ENCODE measurements at regions not wholly inside any gene's neighbourhood (a gene's known extent, or its start where the extent isn't known, plus 50 kb on each side); places are given as distances from the start of the nearest gene placed in this dataset.

DNA sequence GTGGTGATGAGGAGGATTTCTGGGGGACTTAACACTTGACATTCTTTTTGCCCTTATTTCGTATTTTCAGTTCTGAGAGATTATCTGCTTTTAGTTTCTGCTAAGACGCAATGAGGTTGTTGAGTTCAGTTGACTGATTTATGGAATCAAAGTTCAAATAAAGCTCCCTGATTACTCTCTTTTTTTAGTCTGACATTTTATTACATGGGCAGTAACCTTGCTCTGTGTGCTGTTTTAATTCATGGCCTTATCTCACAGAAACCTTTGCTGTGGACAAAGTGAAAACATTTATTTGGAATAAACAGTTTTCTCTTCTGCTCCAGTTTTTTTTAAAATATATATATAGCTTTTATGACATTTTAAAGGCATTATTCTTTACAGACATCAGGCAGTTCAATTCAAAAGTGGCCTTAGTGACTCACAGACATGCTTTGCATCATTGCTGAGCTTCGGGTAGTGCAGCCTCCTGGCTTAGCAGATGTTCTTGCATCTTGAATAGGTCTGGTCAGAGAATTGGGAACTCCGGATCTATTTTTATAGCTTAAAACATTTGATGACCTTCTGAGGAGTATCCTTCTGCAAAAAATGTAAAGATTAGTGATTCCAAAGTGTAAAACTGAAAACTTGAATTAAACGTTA lies 162.9 kb downstream of the FAM170A start:
- no peak for DNase-seq

DNA sequence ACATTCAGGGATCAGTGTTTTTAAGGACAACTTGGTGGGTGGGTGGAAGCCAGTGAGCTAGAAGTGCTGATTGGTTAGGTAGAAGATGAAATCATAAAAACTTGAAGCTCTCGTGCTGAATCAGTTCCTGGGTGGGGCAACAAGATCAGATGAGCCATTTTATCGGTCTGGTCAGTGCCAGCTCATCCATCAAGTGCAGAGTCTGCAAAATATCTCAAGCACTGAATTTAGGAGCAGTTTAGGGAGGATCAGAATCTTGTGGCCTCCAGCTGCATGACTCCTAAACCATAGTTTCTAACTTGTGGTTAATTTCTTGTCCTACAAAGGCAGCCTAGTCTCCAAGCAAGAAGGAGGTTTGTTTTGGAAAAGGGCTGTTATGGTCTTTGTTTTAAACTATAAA lies 166.4 kb downstream of the FAM170A start:
- DNase-seq: no peak

DNA sequence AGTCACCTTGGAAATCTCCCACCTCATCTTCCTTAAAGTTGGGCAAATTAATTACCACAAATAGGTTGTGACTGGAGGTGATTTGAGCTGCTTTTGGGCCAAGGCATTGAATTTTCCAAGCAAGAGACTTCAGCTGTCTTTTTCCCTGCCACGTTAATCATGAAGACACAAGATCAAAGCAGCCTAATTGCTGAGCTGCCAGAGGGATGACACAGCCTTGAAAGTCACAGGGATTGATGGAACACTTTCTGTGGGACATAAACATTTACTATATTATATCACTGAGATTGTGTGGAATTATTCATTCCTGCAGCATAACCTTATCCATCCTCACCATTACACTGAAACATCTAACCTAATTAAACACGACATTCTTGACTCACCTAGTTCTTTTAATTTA lies 172.2 kb downstream of the FAM170A start:
- no peak for DNase-seq

DNA sequence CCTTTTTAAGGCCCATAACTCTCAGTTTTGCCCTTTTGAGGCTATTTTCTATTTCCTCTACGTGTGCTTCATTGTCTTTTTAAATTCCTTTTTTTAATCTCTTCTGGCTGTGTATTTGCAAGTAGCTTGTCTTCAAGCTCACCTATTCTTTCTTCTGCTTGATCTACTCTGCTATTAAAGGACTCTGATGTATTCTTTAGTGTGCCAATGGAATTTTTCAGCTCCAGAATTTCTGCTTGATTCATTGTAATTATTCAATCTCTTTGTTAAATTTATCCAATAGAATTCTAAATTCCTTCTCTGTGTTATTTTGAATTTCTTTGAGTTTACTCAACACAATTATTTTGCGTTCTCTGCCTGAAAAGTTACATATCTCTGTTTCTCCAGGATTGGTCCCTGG lies 178.7 kb downstream of the FAM170A start:
- DNase-seq: no peak

DNA sequence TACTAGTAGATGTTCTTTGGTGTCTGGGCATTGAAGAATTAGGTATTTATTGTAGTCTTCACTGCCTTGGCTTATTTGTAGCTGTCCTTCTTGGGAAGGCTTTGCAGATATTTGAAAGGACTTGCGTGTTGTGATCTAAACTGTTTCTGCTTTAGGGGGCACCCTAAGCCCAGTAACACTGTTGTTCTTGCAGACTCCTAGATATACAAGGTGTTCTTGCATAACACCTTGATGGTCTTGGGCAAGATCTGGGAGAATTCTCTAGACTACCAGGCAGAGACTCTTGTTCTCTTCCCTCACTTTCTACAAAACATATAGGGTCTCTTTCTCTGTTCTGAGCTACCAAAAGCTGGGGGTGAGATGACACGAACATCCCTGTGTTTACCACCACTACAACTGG lies 179.1 kb downstream of the FAM170A start:
- no peak for DNase-seq

DNA sequence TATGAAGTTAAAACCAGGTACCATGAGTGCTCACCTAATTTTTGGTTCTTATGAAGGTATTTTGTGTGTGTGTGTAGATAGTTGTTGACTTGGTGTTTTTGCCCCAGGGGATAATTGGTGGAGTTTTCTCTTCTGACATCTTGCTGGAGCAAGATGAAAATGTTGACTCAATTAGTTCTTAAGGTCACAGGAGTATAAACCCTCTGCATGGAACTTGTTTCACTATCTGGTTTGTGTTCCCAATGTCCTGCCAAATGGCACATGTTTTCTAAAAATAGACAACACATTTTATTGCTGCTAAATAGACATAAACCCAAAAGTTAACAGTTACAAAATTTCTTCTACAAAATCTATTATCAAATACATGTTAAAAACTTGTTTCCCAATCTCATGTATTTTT lies 180.9 kb downstream of the FAM170A start:
- no peak for DNase-seq

DNA sequence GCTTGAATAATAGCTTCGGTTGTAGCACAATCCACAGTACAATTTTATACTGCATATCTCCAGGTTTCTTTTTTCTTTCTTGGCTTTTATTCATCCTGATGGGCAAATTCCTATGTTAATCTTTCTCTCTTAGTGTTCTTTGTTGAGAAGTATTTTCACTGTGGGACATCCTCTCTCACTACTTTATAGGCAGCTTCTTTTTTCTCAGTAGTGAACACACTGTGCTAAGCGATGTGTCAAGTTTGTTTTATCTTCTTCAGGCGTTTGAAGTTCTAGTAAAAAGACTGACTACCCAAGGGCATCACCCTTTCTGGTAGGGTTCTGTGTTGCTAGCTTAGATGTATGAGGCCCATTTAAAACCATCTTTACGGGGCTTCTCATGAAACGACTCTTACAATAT lies 182.1 kb downstream of the FAM170A start:
- no peak for DNase-seq

DNA sequence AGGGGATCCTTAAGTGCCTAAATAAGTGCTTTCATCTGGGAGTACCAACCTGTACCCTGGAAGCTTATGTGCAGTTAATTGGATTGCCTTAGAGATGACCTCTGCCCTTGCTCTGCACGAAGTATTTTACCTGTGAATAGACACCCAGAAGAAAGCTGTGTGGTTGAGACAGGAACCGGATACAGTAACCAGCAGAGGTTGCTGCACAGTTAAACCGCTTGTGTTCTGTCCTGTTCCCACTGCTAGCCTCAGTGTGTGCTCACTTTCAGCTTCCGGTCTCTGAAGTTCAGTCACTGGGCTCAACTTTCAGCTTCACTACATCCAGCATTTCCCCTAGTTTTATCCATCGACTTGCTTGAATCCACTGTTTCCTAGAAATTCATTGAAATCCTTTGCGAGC lies 185.3 kb downstream of the FAM170A start:
- DNase-seq: no peak

DNA sequence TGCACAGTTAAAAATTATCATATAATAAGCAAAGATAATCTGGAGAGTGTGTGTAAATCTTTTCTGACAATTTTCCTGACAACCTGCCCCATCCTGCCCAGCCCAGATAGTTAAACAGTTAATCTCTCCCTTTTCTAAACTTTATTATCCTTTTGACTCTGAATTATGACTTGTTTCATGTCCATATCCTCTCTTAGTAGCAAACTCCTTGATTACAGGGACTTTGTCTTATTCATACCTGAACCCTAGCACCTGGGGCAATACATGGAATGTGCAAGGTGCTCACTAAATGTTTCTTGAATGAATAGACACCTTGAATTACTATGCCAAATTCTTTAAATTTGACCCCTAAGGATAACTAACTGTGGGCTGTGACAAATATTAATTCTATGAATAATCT lies 186.7 kb downstream of the FAM170A start:
- DNase-seq: no peak

DNA sequence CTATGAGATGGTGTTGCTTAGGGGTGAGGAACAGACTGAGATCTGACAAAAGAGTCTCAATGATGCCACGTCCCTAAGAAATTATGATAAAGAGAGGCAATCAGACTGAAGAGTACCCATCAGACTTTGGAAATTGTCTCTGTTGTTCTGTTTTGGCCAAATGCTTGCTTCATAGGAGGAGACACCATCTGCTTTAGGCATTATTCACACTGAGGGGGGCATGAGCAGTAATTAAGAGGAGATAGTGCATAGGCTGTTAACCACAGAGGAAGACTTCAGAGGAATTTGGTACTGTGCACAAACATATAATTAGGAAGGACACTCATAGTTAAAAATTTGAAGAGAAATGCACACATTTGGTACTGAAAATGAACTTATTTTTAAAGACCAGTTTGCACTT lies 190.7 kb downstream of the FAM170A start:
- no peak for DNase-seq

DNA sequence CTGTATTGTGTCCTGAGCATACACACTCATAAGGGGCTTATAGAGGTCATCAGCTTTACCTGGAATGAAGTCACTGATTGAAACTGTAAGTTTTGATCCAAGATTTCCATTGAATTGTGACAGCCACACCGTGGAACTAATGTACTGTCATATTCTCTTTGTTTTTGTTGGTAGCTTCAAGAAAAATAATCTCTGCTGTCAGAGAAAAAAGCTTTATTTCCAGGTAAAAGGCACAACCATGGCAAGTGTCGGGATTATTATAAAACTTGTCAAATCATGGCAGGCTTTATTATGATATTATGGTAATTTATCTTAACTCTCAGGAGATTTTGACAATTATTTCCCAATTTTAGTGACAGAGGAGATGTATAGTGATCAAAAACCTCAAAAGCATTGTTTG lies 191.2 kb downstream of the FAM170A start:
- DNase-seq: no peak

DNA sequence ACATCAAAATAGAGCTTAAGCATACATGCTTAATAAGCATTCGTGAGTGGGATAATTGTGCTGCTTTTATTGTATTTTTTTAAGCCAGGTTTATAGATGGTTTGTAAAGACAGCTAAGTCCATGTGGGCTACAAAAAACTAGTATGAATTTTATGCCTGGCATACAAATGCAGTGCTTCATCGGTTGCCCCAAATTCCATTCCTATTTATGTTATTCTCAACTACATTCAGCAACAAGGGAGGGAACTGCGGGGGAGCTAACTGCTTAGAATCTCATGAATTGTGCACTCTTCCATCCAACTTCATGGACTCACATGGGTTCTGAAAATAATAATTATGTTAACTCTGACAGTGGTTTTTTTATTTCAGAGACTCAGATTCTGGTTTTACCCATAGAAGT lies 199.2 kb downstream of the FAM170A start:
- DNase-seq: no peak

DNA sequence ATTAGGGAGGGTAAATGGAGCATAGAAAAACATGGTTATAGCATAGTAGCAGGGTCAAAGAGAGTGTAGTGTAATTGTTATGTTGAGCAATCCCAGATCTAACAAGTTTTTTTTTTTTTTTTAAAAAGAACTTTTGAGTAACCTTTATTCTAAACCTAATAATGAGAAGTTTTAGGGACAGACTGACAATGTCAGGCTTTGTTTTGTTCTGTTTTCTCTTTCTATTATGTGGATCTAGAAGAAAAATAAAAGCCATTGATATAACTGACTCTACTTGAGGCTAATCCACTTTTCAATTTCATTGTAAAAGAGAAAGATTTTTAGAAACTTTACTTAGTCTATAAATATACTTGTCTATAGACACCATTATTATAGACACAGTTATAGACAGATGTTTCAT lies 200.0 kb downstream of the FAM170A start:
- DNase-seq: no peak

DNA sequence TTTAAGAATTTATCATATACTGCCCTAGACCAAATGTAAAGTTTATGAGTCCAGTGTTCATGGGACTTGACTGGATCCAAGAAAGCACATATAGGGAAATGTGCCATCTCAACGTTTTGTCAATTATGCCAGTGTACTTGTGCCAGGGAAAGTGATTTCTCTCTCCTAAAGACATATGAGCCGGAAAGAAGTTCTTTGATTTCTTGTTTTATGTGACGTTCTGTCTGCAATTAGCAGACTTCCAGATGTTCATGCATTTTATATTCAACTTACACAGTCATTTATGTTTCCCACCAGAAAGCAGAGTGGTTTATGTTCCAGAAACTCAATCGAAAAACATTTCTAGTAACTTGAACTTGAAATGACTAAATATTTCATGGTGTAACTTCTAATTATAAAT lies 203.8 kb downstream of the FAM170A start:
- DNase-seq: no peak

DNA sequence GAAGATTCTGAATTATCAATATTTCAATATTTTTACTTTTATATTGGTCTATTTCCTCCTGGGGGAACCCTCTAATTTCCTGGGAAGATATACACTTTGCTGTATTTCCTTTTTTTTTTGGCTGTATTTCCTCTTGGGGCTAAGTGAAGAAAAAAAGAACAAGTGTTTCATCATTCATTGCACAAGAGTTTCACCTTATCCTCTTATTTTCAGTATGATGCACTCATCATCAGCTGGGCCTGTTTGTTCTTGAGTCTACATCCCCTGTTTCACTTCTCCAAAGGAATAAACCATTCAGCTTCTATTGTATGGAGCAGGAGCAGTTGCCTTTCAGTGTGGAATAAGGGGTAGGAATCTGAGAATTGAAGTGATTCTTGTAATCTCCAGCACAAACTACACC lies 210.8 kb downstream of the FAM170A start:
- DNase-seq: no peak

DNA sequence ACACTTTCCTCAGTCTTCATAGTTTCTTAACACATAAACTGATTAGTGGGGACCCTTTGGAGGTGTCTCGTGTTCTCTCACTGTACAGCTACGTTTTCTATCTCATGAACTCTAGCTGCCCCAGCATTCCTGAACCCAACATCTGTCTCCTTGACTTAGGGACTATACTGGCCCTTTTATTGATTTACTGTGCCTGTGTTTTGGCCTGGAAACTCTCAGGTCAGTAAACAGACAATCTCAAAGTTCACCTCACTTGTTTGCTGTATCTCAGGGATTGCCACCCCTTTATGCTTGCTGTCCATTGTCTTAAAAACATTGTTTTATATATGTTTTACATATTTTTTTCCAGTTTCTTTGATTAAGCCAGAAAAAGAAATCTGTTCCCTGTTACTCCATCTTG lies 222.8 kb downstream of the FAM170A start:
- DNase-seq: no peak

DNA sequence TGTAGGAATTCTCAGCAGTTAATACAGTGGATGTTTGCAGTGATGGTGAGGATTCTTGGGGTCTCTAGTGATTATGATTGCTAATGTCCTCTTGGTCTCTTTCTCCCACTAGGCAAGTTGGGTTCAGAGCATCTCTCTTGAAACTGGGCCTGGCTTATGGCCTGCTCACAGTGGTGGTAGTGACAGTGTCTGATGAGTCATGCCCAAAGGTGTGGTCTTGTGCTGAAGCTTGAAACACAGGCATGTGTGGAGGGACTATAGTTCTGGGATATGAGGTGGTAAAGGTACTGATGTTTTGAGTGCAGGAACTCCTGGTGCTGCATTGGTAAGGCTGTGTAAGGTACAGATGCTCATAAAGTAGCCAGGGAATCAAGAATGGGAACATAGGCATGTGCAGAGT lies 231.1 kb downstream of the FAM170A start:
- DNase-seq: no peak

DNA sequence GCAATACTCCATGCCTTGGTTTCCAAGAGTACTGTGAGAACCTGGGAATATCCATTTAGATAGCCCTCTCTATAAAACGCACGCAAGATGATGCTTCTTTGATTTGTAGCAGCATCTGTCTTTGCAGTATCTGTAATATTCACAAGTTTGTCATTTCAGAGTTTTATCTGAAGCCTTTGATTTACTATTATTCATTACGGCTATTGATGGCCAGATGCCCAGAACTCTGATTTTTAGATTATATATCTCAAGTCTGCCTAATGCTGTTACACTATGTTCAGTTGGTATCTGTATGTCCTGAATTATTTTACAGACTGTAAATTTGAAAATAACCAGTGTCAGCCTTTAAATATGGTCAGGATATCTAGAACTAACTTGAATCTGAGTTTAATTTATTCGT lies 233.3 kb downstream of the FAM170A start:
- DNase-seq: no peak

DNA sequence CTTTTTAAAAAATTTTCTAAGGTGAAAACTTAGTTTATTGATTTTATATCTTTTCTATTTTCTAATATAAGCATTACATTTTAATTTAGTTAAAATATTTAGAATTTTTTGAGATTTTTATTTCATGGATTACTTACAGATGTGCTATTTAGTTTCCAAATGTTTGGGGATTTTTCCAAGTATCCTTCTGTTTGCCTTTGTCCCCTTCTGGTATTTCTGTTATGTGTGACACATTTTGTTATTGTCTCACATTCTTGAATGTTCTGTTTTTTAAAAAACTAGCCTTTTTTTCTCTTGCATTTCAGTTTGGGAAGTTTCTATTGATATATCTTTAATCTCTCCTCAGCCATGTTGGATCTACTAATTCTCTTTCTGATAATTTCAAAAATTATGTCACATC lies 234.9 kb downstream of the FAM170A start:
- no peak for DNase-seq

DNA sequence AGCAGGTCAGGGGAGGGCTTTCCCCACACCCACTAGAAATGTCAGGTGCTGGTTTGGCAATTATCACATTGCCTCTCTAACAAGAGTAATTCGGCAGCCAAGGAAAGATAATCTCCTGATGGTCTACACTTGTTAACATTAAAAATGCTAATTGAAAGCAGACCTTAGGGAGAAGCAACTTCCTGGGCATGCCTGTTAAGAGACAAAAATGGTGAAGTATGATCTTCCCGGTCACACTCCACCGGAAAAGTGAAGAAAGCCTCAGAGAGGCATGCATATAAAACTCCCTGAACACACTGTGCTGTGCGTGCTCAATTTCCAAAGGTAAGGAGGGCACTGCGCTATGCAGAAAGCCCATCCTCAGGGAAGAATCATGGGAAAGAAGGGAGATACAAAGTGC lies 244.3 kb downstream of the FAM170A start:
- no peak for DNase-seq

DNA sequence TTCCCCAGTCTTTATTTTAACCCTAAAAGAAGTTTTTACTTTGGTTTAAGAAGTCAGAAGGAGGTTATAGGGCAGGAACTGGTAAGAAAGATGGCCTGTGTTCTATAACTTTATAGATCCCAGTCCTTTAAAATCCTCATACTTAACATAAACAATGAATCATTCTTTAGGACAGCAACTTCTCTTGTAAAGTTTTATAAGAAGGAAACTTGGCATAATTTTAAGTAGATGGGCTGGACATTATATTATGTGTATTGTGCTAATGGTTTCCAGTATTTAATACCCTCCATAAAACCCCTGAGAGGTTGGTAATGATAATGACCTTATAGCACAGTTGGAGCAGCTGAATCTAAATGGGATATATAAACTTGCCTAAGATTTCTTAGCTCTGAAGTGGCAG lies 247.2 kb downstream of the FAM170A start:
- no peak for DNase-seq

DNA sequence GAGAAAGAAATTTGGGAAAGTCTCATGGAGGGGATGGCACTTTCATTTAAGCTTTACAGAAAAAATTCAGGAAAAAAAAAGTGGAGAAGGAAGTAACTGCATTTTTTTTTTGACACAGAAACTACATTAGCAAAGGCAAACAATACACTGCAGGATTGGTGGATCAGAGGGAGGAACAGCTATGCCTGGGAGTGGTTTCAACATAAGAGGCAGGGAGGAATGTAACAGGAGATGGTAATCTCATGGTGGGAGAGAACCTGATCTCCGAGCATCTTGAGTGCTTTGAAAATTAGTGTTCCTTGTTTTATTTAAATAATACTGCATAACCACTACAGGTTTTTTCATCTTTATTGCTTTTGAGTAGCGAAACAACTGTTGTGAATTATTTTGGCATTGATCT lies 249.4 kb downstream of the FAM170A start:
- DNase-seq: no peak

DNA sequence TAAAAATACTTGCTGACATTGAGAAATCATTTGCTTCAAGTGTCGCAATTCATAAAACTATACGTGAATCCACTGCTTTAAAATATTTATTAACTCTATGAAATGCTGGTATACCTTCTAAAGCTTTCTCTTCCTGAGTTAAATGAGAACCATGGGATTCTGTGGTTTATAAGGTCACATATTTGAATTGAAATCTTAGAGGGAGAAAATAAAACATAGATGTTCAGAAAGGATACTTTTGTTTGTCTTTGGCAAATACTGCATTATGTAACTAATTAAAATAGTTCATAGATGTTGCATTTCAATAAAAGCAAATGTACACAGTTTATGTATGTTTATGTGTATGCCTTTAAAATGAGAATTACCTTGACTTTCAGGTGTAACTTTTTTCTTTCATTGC lies 250.1 kb downstream of the FAM170A start:
- no peak for DNase-seq

DNA sequence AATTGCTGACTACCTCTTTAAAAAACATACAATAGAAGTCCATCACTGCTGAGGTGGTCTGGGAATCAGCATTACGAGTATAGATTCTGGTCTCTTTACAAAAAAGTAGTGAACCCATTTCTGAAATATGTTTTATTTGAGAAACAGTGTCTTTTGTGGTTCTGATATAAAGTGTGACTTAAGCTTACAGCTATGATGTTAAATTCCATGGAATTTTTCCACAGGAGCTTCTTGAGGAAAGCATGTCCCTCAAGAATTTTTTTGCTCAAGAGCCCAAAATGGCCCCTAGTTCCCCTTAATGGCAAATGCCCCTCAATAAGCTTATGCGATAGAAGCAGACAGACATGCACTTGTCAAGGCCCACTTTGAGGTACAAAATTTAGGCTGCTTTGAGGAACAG lies 265.7 kb downstream of the FAM170A start:
- DNase-seq: no peak

DNA sequence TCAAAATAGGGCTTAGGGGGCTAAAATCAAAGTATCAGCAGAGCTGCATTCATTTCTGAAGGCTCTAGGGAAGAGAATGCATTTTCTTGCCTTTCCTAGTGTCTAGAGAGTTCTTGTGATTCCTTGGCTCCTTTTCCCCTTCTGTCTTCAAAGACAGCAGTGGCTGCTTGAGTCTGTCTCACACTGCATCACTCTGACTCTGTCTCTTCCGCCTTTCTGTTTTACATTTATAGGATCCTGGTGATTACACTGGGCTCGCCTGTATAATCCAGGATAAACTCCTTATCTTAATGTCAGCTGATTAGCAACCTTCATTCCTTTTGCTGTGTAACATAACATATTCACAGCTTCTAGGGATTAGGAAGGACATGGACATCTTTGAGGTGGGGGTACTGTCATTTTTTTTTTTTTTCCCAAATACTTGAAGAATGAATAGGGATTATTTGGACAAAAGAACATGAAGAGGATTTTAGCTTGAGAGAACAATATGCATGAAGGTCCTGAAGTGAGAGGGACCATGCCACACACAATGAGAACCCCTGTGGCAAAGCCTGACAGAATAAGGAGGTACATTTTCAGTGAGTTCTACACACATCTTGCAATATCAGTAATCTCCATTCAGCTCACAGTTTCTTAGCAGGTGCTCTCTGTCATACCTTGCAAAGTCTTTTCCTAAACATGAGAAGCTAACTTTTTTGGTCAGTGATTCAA lies 267.6 kb downstream of the FAM170A start:
- DNase-seq: no peak
